RWPE2 (cell line): ENCODE measurements at regions not wholly inside any gene's neighbourhood (a gene's known extent, or its start where the extent isn't known, plus 50 kb on each side); places are given as distances from the start of the nearest gene placed in this dataset.

ENCODE experiments used
- ATAC-seq: fragments of 200-7000 bp; cut with Tn5 transposase; 3 replicates; pipeline ENCODE4 v1.9.1; 2021; ENCODE audit warnings: low read depth
- DNase-seq: peaks from one replicate; pipeline ENCODE4 v3.0.0-alpha.2; 2020; ENCODE audit warnings: low spot score
- H3K27ac ChIP-seq: fragments of 450-650 bp; 2 replicates; pipeline ENCODE4 v1.5.1; 2017; ENCODE audit warnings: mild to moderate bottlenecking; ENCODE audit not compliant: poor library complexity, severe bottlenecking
- H3K27me3 ChIP-seq: fragments of 250-450 bp; sonication (Bioruptor Pico); 2 replicates; pipeline ENCODE4 v1.5.1; 2021; ENCODE audit warnings: mild to moderate bottlenecking, moderate library complexity; ENCODE audit not compliant: insufficient read depth, poor library complexity, severe bottlenecking
- H3K36me3 ChIP-seq: fragments of 250-450 bp; sonication (Bioruptor Pico); 2 replicates; pipeline ENCODE4 v1.5.1; 2020; ENCODE audit warnings: low read depth, mild to moderate bottlenecking, moderate library complexity
- H3K4me1 ChIP-seq: fragments of 250-450 bp; sonication (Bioruptor Pico); 2 replicates; pipeline ENCODE4 v1.5.1; 2021; ENCODE audit warnings: mild to moderate bottlenecking, moderate library complexity; ENCODE audit not compliant: insufficient read depth, poor library complexity, severe bottlenecking
- H3K4me3 ChIP-seq: fragments of 250-450 bp; sonication (Bioruptor Pico); 2 replicates; pipeline ENCODE4 v1.5.1; 2021; ENCODE audit warnings: mild to moderate bottlenecking, moderate library complexity; ENCODE audit not compliant: severe bottlenecking
- H3K9me3 ChIP-seq: fragments of 250-450 bp; sonication (Bioruptor Pico); 2 replicates; pipeline ENCODE4 v1.5.1; 2021; ENCODE audit warnings: mild to moderate bottlenecking, moderate library complexity; ENCODE audit not compliant: severe bottlenecking
- TF ChIP-seq, protein P1 (sequence below): fragments of 450-650 bp; IDR thresholded peaks from one replicate; pipeline ENCODE4 v1.5.1; 2017; ENCODE audit warnings: mild to moderate bottlenecking, moderate library complexity; ENCODE audit not compliant: poor library complexity, severe bottlenecking

DNA sequence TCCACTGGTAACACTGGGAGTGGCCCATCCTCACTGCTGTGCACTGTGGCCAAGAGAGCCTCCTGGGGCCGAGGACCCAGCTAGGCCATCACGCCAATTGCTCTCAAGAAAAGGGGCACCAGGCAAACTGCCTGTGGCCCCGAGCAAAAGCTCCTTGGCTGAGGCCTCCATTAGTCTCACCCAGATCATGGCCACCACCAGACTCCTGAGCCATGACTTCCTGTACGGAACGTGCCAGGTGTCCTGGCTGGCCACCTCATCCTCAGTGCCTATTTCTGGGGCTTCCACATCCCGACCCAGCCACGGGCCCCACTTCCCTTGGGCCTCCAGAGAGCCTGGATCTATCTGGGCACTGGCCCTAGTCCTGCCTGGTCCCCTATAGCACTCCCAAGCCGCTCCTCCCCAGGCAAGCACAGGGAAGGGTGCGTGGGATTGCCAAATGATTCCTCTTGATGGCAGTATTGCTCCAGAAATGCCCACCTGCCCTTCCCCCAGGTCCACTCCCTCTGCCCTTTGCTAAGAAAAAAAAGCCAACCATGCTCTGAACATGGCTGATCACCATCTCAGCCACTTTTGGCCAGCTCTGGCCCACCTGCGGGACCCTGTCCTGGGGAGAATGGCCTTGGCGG lies 212.6 kb upstream of the AGTR2 start:
- DNase-seq (no peak), ATAC-seq (no peak)
- Histone ChIP-seq H3K4me3 (no peak overlapping the region), H3K27me3 (no peaks in the 10 kb centered on the region), H3K36me3 (no peaks in the 10 kb centered on the region), H3K27ac (no peak overlapping the region), H3K4me1 (no peaks in the 10 kb centered on the region), H3K9me3 (no peaks in the 10 kb centered on the region)
- TF ChIP-seq, protein P1, sequence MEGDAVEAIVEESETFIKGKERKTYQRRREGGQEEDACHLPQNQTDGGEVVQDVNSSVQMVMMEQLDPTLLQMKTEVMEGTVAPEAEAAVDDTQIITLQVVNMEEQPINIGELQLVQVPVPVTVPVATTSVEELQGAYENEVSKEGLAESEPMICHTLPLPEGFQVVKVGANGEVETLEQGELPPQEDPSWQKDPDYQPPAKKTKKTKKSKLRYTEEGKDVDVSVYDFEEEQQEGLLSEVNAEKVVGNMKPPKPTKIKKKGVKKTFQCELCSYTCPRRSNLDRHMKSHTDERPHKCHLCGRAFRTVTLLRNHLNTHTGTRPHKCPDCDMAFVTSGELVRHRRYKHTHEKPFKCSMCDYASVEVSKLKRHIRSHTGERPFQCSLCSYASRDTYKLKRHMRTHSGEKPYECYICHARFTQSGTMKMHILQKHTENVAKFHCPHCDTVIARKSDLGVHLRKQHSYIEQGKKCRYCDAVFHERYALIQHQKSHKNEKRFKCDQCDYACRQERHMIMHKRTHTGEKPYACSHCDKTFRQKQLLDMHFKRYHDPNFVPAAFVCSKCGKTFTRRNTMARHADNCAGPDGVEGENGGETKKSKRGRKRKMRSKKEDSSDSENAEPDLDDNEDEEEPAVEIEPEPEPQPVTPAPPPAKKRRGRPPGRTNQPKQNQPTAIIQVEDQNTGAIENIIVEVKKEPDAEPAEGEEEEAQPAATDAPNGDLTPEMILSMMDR = no peak

DNA sequence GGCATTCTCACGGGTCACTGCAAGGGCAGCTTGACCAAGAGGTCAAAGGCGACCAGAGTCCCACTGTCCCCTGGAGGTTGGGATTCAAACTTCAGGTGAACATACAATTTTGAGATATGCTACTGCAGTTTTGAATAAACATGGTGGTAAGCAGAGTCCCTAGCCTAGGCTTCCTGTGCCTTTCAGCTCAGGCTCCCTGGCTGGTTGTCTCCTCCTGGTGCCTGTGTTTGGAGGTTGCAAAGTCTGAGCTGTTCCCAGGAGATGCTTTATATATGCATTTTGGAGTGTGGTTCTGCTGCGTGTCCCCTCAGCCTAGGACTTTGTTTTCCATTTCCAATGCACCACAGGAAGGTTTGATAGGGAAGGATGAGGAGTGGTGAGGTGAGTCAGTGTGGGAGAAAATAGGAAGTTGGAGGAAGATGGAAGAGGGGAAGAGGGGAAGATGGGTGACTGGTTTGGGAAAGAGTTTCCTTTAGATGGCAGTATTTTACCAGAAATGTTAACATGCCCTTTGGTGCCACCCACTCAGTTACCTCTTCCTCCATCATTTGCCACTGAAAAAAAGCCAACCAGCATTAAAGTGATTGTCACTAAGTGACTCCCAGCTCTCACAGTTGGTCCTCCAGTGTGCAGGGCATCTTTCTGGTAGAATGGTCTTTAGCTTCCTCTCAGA lies 211.7 kb upstream of the AGTR2 start:
- H3K36me3 ChIP-seq = no peaks in the 10 kb centered on the region
- H3K9me3 ChIP-seq = no peaks in the 10 kb centered on the region
- DNase-seq = no peak
- no peaks in the 10 kb centered on the region for H3K4me1 ChIP-seq
- TF ChIP-seq, protein P1 = no peak
- no peak overlapping the region for H3K4me3 ChIP-seq
- H3K27me3 ChIP-seq = no peaks in the 10 kb centered on the region
- H3K27ac ChIP-seq = no peak overlapping the region
- ATAC-seq = no peak

DNA sequence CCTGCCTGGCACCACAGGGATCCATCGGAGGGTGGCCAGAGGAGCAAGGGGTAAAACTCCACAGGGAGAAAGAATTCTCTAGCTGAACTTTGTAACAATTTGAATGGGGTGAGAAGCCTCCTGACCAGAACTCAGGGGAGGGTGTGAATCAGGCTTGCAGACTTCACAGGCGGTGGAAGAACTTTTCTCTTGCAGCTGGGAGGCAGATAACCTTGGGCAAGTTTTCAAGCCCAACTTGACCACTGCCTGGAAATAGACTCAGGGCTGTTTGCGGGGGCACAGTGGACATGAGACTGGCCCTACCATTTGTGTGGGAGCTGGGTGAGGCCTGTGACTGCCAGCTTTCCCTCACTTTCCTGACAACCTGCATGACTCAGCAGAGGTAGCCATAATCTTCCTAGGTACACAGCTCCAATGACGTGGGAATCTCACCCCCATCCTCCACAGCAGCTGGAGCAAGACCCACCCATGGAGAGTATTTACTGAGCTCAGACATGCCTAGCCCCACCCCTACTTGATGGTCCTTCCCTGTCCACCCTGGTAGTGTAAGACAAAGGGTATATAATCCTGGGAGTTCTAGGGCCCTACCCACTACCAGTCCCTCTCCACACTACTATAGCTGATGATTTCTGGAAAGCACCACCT lies 210.0 kb upstream of the AGTR2 start:
- Histone ChIP-seq H3K27ac (peak overlapping the region; percentile 35), H3K4me3 (no peak overlapping the region), H3K36me3 (no peaks in the 10 kb centered on the region), H3K4me1 (no peaks in the 10 kb centered on the region), H3K27me3 (no peaks in the 10 kb centered on the region), H3K9me3 (no peaks in the 10 kb centered on the region)
- DNase-seq (no peak), ATAC-seq (peak; percentile 88)
- TF ChIP-seq, protein P1 = no peak

DNA sequence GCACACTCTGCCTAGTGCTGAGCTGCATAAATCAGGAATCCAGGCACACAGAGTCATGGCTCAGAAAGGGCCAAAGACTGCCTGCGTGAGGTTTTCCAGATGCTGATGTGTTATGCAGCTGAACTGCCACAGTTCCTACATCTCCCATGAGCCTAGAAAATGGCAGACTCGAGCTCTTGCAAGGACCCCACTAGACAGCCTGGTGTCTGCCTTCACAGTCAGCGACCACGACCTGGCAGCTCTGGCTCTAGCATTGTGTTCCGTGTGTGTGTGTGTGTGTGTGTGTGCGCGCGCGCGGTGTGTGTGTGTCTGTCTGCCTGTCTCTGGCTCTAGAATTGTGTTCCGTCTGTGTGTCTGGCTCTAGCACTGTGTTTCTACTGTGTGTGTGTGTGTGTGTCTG lies 203.6 kb upstream of the AGTR2 start:
- Histone ChIP-seq H3K27me3 (no peaks in the 10 kb centered on the region), H3K36me3 (no peaks in the 10 kb centered on the region), H3K9me3 (no peaks in the 10 kb centered on the region), H3K4me1 (no peaks in the 10 kb centered on the region), H3K27ac (no peak overlapping the region), H3K4me3 (no peak overlapping the region)
- ATAC-seq = no peak
- DNase-seq = no peak
- TF ChIP-seq, protein P1 = no peak
